Fibroblast of lung (primary cell): ENCODE measurements at regions not wholly inside any gene's neighbourhood (a gene's known extent, or its start where the extent isn't known, plus 50 kb on each side); places are given as distances from the start of the nearest gene placed in this dataset.

Experiments
- EZH2 ChIP-seq: IDR thresholded peaks from 2 replicates; pipeline ENCODE4 v1.5.1; 2012; ENCODE audit warnings: low read length, control low read depth, mild to moderate bottlenecking; ENCODE audit errors: missing control alignments
- TF ChIP-seq, protein P1 (sequence below), 2 donors: IDR thresholded peaks in 1 of 2; conservative IDR thresholded peaks in 1 of 2; 1 replicate in 1 of 2; 2 replicates in 1 of 2; pipeline ENCODE4 v1.5.1; 2011 to 2012; ENCODE audit warnings: low read length in 2 of 2, control low read depth in 1 of 2, inconsistent platforms in 1 of 2, low read depth in 1 of 2, mild to moderate bottlenecking in 1 of 2

DNA sequence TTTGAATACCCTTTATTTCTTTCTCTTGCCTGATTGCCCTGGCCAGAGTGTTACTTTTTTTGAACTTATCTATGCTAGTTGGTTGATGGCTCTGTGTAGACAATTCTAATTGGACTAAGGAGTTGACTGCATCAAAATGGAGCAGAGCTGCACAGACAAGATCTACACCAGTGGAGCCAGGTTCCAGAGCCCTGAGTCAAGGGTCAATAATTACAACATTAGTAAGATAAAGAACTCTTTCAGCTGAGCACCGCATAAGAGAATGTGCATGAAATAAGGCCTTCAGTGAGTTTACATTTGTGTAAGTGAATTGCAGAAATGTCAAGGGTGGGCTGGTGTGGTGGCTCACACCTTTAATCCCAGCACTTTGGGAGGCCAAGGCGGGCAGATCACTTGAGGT is 599.7 kb upstream of the TENM3 start:
- TF ChIP-seq, protein P1, sequence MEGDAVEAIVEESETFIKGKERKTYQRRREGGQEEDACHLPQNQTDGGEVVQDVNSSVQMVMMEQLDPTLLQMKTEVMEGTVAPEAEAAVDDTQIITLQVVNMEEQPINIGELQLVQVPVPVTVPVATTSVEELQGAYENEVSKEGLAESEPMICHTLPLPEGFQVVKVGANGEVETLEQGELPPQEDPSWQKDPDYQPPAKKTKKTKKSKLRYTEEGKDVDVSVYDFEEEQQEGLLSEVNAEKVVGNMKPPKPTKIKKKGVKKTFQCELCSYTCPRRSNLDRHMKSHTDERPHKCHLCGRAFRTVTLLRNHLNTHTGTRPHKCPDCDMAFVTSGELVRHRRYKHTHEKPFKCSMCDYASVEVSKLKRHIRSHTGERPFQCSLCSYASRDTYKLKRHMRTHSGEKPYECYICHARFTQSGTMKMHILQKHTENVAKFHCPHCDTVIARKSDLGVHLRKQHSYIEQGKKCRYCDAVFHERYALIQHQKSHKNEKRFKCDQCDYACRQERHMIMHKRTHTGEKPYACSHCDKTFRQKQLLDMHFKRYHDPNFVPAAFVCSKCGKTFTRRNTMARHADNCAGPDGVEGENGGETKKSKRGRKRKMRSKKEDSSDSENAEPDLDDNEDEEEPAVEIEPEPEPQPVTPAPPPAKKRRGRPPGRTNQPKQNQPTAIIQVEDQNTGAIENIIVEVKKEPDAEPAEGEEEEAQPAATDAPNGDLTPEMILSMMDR (conservative IDR thresholded peaks at IDR 0.05 in 1 of 2, IDR thresholded peaks at IDR 0.05 in 1 of 2; ENCODE audit: low read depth in 1 of 2, low read length in 2 of 2): no peak
- no peak for TF ChIP-seq EZH2
